Endothelial cell (in vitro differentiated cells): ENCODE measurements at regions not wholly inside any gene's neighbourhood (a gene's known extent, or its start where the extent isn't known, plus 50 kb on each side); places are given as distances from the start of the nearest gene placed in this dataset.

Experiments used
- DNase-seq: peaks from one replicate; pipeline ENCODE4 v3.0.0; 2021; ENCODE audit warnings: low spot score
- H3K27ac Mint-ChIP-seq: one replicate; pipeline ENCODE4 v1.8.0; 2021; ENCODE audit warnings: mixed read lengths, inconsistent platforms; ENCODE audit not compliant: unreplicated experiment
- H3K27me3 Mint-ChIP-seq: one replicate; pipeline ENCODE4 v1.8.0; 2021; ENCODE audit warnings: mild to moderate bottlenecking, moderate library complexity, mixed read lengths, inconsistent platforms; ENCODE audit not compliant: unreplicated experiment
- H3K36me3 Mint-ChIP-seq: one replicate; pipeline ENCODE4 v1.8.0; 2021; ENCODE audit warnings: mild to moderate bottlenecking, low read depth, mixed read lengths, inconsistent platforms; ENCODE audit not compliant: unreplicated experiment
- H3K4me1 Mint-ChIP-seq: one replicate; pipeline ENCODE4 v1.8.0; 2021; ENCODE audit warnings: mild to moderate bottlenecking, mixed read lengths, inconsistent platforms; ENCODE audit not compliant: unreplicated experiment
- H3K4me3 Mint-ChIP-seq: one replicate; pipeline ENCODE4 v1.8.0; 2021; ENCODE audit warnings: mild to moderate bottlenecking, mixed read lengths, inconsistent platforms; ENCODE audit not compliant: unreplicated experiment
- H3K9me3 Mint-ChIP-seq: one replicate; pipeline ENCODE4 v1.8.0; 2021; ENCODE audit warnings: mixed read lengths, inconsistent platforms; ENCODE audit not compliant: unreplicated experiment
- CTCF ChIP-seq: fragments of 200-600 bp; sonication (generic); IDR thresholded peaks from one replicate; pipeline ENCODE4 v1.5.0; 2021; ENCODE audit warnings: antibody characterized with exemption; ENCODE audit not compliant: unreplicated experiment

GRCh38 chr3:148223266-148223665, 474.4 kb upstream of the AGTR1 start:
- no peaks in the 10 kb centered on the region for H3K36me3 Mint-ChIP-seq
- H3K9me3 Mint-ChIP-seq = no peaks in the 10 kb centered on the region
- no peak for DNase-seq
- H3K4me3 Mint-ChIP-seq = no peak overlapping the region
- H3K4me1 Mint-ChIP-seq = peaks cover 21% of the 10 kb centered on the region
- no peak for TF ChIP-seq CTCF
- H3K27ac Mint-ChIP-seq = no peak overlapping the region
- H3K27me3 Mint-ChIP-seq = no peaks in the 10 kb centered on the region

GRCh38 chr3:148226246-148226645, 471.5 kb upstream of the AGTR1 start:
- TF ChIP-seq CTCF = no peak
- H3K27me3 Mint-ChIP-seq = no peaks in the 10 kb centered on the region
- no peak overlapping the region for H3K4me3 Mint-ChIP-seq
- no peaks in the 10 kb centered on the region for H3K36me3 Mint-ChIP-seq
- no peak overlapping the region for H3K27ac Mint-ChIP-seq
- H3K4me1 Mint-ChIP-seq = peaks cover 29% of the 10 kb centered on the region
- no peaks in the 10 kb centered on the region for H3K9me3 Mint-ChIP-seq
- DNase-seq = no peak

GRCh38 chr3:148227534-148227933, 470.2 kb upstream of the AGTR1 start:
- no peaks in the 10 kb centered on the region for H3K27me3 Mint-ChIP-seq
- DNase-seq = no peak
- no peaks in the 10 kb centered on the region for H3K9me3 Mint-ChIP-seq
- no peak overlapping the region for H3K27ac Mint-ChIP-seq
- peaks cover 23% of the 10 kb centered on the region for H3K4me1 Mint-ChIP-seq
- no peak for TF ChIP-seq CTCF
- no peak overlapping the region for H3K4me3 Mint-ChIP-seq
- no peaks in the 10 kb centered on the region for H3K36me3 Mint-ChIP-seq

GRCh38 chr3:148229107-148229506, 468.6 kb upstream of the AGTR1 start:
- H3K27me3 Mint-ChIP-seq = no peaks in the 10 kb centered on the region
- DNase-seq = no peak
- H3K4me3 Mint-ChIP-seq = no peak overlapping the region
- H3K9me3 Mint-ChIP-seq = no peaks in the 10 kb centered on the region
- H3K4me1 Mint-ChIP-seq = peaks cover 20% of the 10 kb centered on the region
- no peak for TF ChIP-seq CTCF
- H3K27ac Mint-ChIP-seq = peak overlapping the region; percentile 80
- H3K36me3 Mint-ChIP-seq = no peaks in the 10 kb centered on the region

GRCh38 chr3:148230473-148230872, 467.2 kb upstream of the AGTR1 start:
- Mint-ChIP-seq H3K27me3 (no peaks in the 10 kb centered on the region), H3K4me3 (no peak overlapping the region), H3K4me1 (peaks cover 20% of the 10 kb centered on the region), H3K27ac (no peak overlapping the region), H3K36me3 (no peaks in the 10 kb centered on the region), H3K9me3 (no peaks in the 10 kb centered on the region)
- TF ChIP-seq CTCF = no peak
- no peak for DNase-seq
